GM18870 (cell line): ENCODE measurements at regions not wholly inside any gene's neighbourhood (a gene's known extent, or its start where the extent isn't known, plus 50 kb on each side); places are given as distances from the start of the nearest gene placed in this dataset.

Experiments
- ATAC-seq: cut with Tn5 transposase; IDR thresholded peaks from one replicate; pipeline ENCODE4 v1.9.1; 2021; ENCODE audit warnings: moderate library complexity; ENCODE audit not compliant: unreplicated experiment

- ATAC-seq = no peak
These were observed 202.4 kb upstream of the OSR1 start for GRCh38 chr2:19560785-19561184.

GRCh38 chr2:19559596-19560240 is 201.3 kb upstream of the OSR1 start:
- ATAC-seq = no peak

GRCh38 chr2:19556648-19557047 is 198.2 kb upstream of the OSR1 start:
- no peak for ATAC-seq

- ATAC-seq = no peak
These were observed 196.1 kb upstream of the OSR1 start for GRCh38 chr2:19554520-19554919.

- ATAC-seq = no peak
These were observed 193.8 kb upstream of the OSR1 start for GRCh38 chr2:19552270-19552669.

- ATAC-seq = no peak
These were observed 192.3 kb upstream of the OSR1 start for GRCh38 chr2:19550750-19551149.

GRCh38 chr2:19549821-19550220 is 191.4 kb upstream of the OSR1 start:
- no peak for ATAC-seq

GRCh38 chr2:19548116-19548515 is 189.7 kb upstream of the OSR1 start:
- ATAC-seq = no peak

- ATAC-seq = no peak
These were observed 188.9 kb upstream of the OSR1 start for GRCh38 chr2:19547321-19547720.

- ATAC-seq = no peak
These were observed 187.1 kb upstream of the OSR1 start for GRCh38 chr2:19545507-19545906.

GRCh38 chr2:19543663-19544383 is 185.4 kb upstream of the OSR1 start:
- ATAC-seq = no peak

- ATAC-seq = no peak
These were observed 184.6 kb upstream of the OSR1 start for GRCh38 chr2:19542796-19543662.

GRCh38 chr2:19541884-19542283 is 183.5 kb upstream of the OSR1 start:
- ATAC-seq = no peak

- ATAC-seq = no peak
These were observed 182.5 kb upstream of the OSR1 start for GRCh38 chr2:19540739-19541525.

GRCh38 chr2:19538411-19538963 is 180.1 kb upstream of the OSR1 start:
- no peak for ATAC-seq

- ATAC-seq = no peak
These were observed 177.7 kb upstream of the OSR1 start for GRCh38 chr2:19536136-19536535.

GRCh38 chr2:19532547-19533196 is 174.2 kb upstream of the OSR1 start:
- ATAC-seq = no peak

- ATAC-seq = no peak
These were observed 171.3 kb upstream of the OSR1 start for GRCh38 chr2:19529677-19530076.

- ATAC-seq = no peak
These were observed 169.3 kb upstream of the OSR1 start for GRCh38 chr2:19527771-19528170.

GRCh38 chr2:19525313-19525712 is 166.9 kb upstream of the OSR1 start:
- ATAC-seq = no peak
